T-cell (primary cell): ENCODE measurements at regions not wholly inside any gene's neighbourhood (a gene's known extent, or its start where the extent isn't known, plus 50 kb on each side); places are given as distances from the start of the nearest gene placed in this dataset.

ENCODE experiments used
- ATAC-seq, 4 experiments: fragments of 200-7000 bp in 3 of 4; fragments of 150-1000 bp in 1 of 4; cut with Tn5 transposase; replicated peaks in 1 of 4; 1 replicate in 3 of 4; 2 replicates in 1 of 4; pipeline ENCODE4 v1.10.0; 2021; ENCODE audit warnings: moderate library complexity in 3 of 4, mild to moderate bottlenecking in 2 of 4, moderate number of reproducible peaks in 1 of 4
- CTCF ChIA-PET, 2 donors: fragments of 300-600 bp; sonication (Branson Sonifier 250); formaldehyde crosslinking; loops; one replicate each; lab custom pipeline; 2022; ENCODE audit warnings: antibody characterized with exemption in 2 of 2; lab: Charles Lee
- POLR2A ChIA-PET, 2 donors: fragments of 300-600 bp; sonication (Branson Sonifier 250); formaldehyde crosslinking; loops; one replicate each; lab custom pipeline; 2022; ENCODE audit warnings: antibody characterized with exemption in 2 of 2; lab: Charles Lee
- DNase-seq, 35 experiments: peaks; one replicate each; pipeline versions ENCODE4 v3.0.0 to v3.0.0-alpha.2; 2013 to 2023
- H3K27ac ChIP-seq: one replicate; pipeline ENCODE4 v1.5.1; 2013; ENCODE audit warnings: low read length
- H3K27me3 ChIP-seq, 2 experiments: replicated peaks in 1 of 2; 1 replicate in 1 of 2; 2 replicates in 1 of 2; pipeline versions ENCODE4 v1.6.1 to v1.7.0; 2013; ENCODE audit warnings: low read length in 1 of 2, mixed read lengths in 1 of 2; ENCODE audit not compliant: control insufficient read depth in 2 of 2, insufficient read depth in 2 of 2; ENCODE audit errors: extremely low read depth in 1 of 2
- H3K36me3 ChIP-seq, 2 donors: 1 replicate in 1 of 2; 2 replicates in 1 of 2; pipeline versions ENCODE4 v1.6.1 to v1.7.0; 2013; ENCODE audit warnings: low read length in 1 of 2; ENCODE audit not compliant: control insufficient read depth in 2 of 2, insufficient read depth in 1 of 2; ENCODE audit errors: extremely low read depth in 1 of 2
- H3K4me1 ChIP-seq, 2 experiments: 1 replicate in 1 of 2; 2 replicates in 1 of 2; pipeline versions ENCODE4 v1.6.1 to v1.7.0; 2013; ENCODE audit warnings: low read length in 2 of 2, mixed read lengths in 1 of 2; ENCODE audit not compliant: insufficient read depth in 2 of 2, control insufficient read depth in 1 of 2; ENCODE audit errors: extremely low read depth in 1 of 2
- H3K4me3 ChIP-seq, 2 donors: 1 replicate in 1 of 2; 2 replicates in 1 of 2; pipeline versions ENCODE4 v1.5.1 to v1.7.0; 2013; ENCODE audit warnings: mild to moderate bottlenecking in 2 of 2, low read length in 1 of 2, moderate library complexity in 1 of 2; ENCODE audit not compliant: control insufficient read depth in 1 of 2; ENCODE audit errors: extremely low read depth in 1 of 2
- H3K9me3 ChIP-seq: 2 replicates; pipeline ENCODE4 v1.7.0; 2013
- H3K27ac Mint-ChIP-seq, 2 donors: one replicate each; pipeline ENCODE4 v1.8.0; 2020 to 2021; ENCODE audit warnings: mild to moderate bottlenecking in 2 of 2, mixed read lengths in 2 of 2
- H3K27me3 Mint-ChIP-seq, 2 donors: one replicate each; pipeline ENCODE4 v1.8.0; 2021 to 2022; ENCODE audit warnings: mixed read lengths in 2 of 2
- H3K36me3 Mint-ChIP-seq: one replicate; pipeline ENCODE4 v1.8.0; 2021; ENCODE audit warnings: mixed read lengths
- H3K4me1 Mint-ChIP-seq, 3 donors: one replicate each; pipeline ENCODE4 v1.8.0; 2020 to 2022; ENCODE audit warnings: mixed read lengths in 3 of 3, mild to moderate bottlenecking in 1 of 3
- H3K4me3 Mint-ChIP-seq, 3 donors: one replicate each; pipeline ENCODE4 v1.8.0; 2020 to 2022; ENCODE audit warnings: mild to moderate bottlenecking in 3 of 3, mixed read lengths in 3 of 3, moderate library complexity in 3 of 3
- H3K9me3 Mint-ChIP-seq, 3 donors: one replicate each; pipeline ENCODE4 v1.8.0; 2020 to 2022; ENCODE audit warnings: mixed read lengths in 3 of 3
- WGBS: methylation state at CpG from one replicate; pipeline ENCODE4 v1.1.5; 2013; ENCODE audit warnings: missing lambda C conversion rate; ENCODE audit not compliant: insufficient coverage; 5-methylcytosine and 5-hydroxymethylcytosine counted together

GRCh38 chr16:8155275-8155674 is 435.0 kb downstream of the TMEM114 start:
- no peaks in the 10 kb centered on the region for H3K4me1 ChIP-seq
- H3K9me3 Mint-ChIP-seq, result peaks cover 12 to 40% (median 27%) of the 10 kb centered on the region in 3 donors
- no peaks in the 10 kb centered on the region for H3K36me3 ChIP-seq
- no peaks in the 10 kb centered on the region for H3K9me3 ChIP-seq
- no peak overlapping the region for H3K4me3 Mint-ChIP-seq
- H3K27ac ChIP-seq, result no peak overlapping the region
- H3K27ac Mint-ChIP-seq, result no peak overlapping the region
- ATAC-seq (no peak), DNase-seq (no peak)
- CTCF ChIA-PET, result no interaction called here
- no peaks in the 10 kb centered on the region for H3K4me1 Mint-ChIP-seq
- H3K36me3 Mint-ChIP-seq, result no peaks in the 10 kb centered on the region
- no peak overlapping the region for H3K4me3 ChIP-seq
- no peaks in the 10 kb centered on the region for H3K27me3 Mint-ChIP-seq
- no peaks in the 10 kb centered on the region for H3K27me3 ChIP-seq
- POLR2A ChIA-PET, result no interaction called here
- no CpG with 5 or more reads among the region's 2 CpGs for WGBS

GRCh38 chr16:8146256-8147012 is 443.9 kb downstream of the TMEM114 start:
- WGBS, result 93% methylated on average over 14 of the region's 17 CpGs
- H3K36me3 ChIP-seq, result no peaks in the 10 kb centered on the region
- ChIA-PET CTCF (no interaction called here), POLR2A (no interaction called here)
- ATAC-seq, result no peak
- Mint-ChIP-seq H3K36me3 (no peaks in the 10 kb centered on the region), H3K4me3 (no peak overlapping the region), H3K27me3 (no peaks in the 10 kb centered on the region), H3K27ac (no peak overlapping the region), H3K9me3 (peaks cover 13 to 18% (median 15%) of the 10 kb centered on the region in 3 donors), H3K4me1 (no peaks in the 10 kb centered on the region)
- no peak for DNase-seq
- H3K4me3 ChIP-seq, result no peak overlapping the region
- H3K27me3 ChIP-seq, result no peaks in the 10 kb centered on the region
- no peak overlapping the region for H3K27ac ChIP-seq
- H3K9me3 ChIP-seq, result no peaks in the 10 kb centered on the region
- no peaks in the 10 kb centered on the region for H3K4me1 ChIP-seq

- H3K4me1 ChIP-seq, result no peaks in the 10 kb centered on the region
- Mint-ChIP-seq H3K9me3 (peaks cover 0 to 6% (median 6%) of the 10 kb centered on the region in 3 donors), H3K4me3 (no peak overlapping the region), H3K4me1 (no peaks in the 10 kb centered on the region), H3K27me3 (no peaks in the 10 kb centered on the region), H3K27ac (no peak overlapping the region), H3K36me3 (no peaks in the 10 kb centered on the region)
- ChIA-PET POLR2A (no interaction called here), CTCF (no interaction called here)
- no peaks in the 10 kb centered on the region for H3K9me3 ChIP-seq
- 88% methylated on average over 1 of the region's 1 CpG for WGBS
- H3K36me3 ChIP-seq, result no peaks in the 10 kb centered on the region
- no peaks in the 10 kb centered on the region for H3K27me3 ChIP-seq
- DNase-seq, result no peak
- no peak for ATAC-seq
- H3K27ac ChIP-seq, result no peak overlapping the region
- no peak overlapping the region for H3K4me3 ChIP-seq
Measured at GRCh38 chr16:8138666-8139065, 451.6 kb downstream of the TMEM114 start.

- H3K36me3 ChIP-seq, result no peaks in the 10 kb centered on the region
- POLR2A ChIA-PET, result no interaction called here
- ATAC-seq (no peak), DNase-seq (no peak)
- no peak overlapping the region for H3K4me3 Mint-ChIP-seq
- CTCF ChIA-PET, result no interaction called here
- no peak overlapping the region for H3K27ac ChIP-seq
- no peaks in the 10 kb centered on the region for H3K4me1 ChIP-seq
- H3K27me3 ChIP-seq, result no peaks in the 10 kb centered on the region
- H3K36me3 Mint-ChIP-seq, result no peaks in the 10 kb centered on the region
- H3K9me3 ChIP-seq, result no peaks in the 10 kb centered on the region
- peaks cover 0 to 6% (median 5%) of the 10 kb centered on the region in 3 donors for H3K9me3 Mint-ChIP-seq
- WGBS, result no CpG with 5 or more reads among the region's 8 CpGs
- H3K27me3 Mint-ChIP-seq, result no peaks in the 10 kb centered on the region
- no peak overlapping the region for H3K27ac Mint-ChIP-seq
- no peak overlapping the region for H3K4me3 ChIP-seq
- H3K4me1 Mint-ChIP-seq, result no peaks in the 10 kb centered on the region
Measured at GRCh38 chr16:8137606-8138005, 452.7 kb downstream of the TMEM114 start.

- no peak for DNase-seq
- H3K4me3 ChIP-seq, result no peak overlapping the region
- Mint-ChIP-seq H3K27ac (no peak overlapping the region), H3K4me1 (no peaks in the 10 kb centered on the region), H3K36me3 (no peaks in the 10 kb centered on the region), H3K4me3 (no peak overlapping the region), H3K9me3 (peaks cover 6 to 16% (median 14%) of the 10 kb centered on the region in 3 donors), H3K27me3 (no peaks in the 10 kb centered on the region)
- ATAC-seq, result no peak
- H3K9me3 ChIP-seq, result no peaks in the 10 kb centered on the region
- no peaks in the 10 kb centered on the region for H3K4me1 ChIP-seq
- CTCF ChIA-PET, result no interaction called here
- H3K27me3 ChIP-seq, result no peaks in the 10 kb centered on the region
- WGBS, result 62% methylated on average over 3 of the region's 4 CpGs
- no peak overlapping the region for H3K27ac ChIP-seq
- POLR2A ChIA-PET, result no interaction called here
- no peaks in the 10 kb centered on the region for H3K36me3 ChIP-seq
Measured at GRCh38 chr16:8130197-8130596, 460.1 kb downstream of the TMEM114 start.

GRCh38 chr16:8127070-8127469 is 463.2 kb downstream of the TMEM114 start:
- no peak overlapping the region for H3K4me3 ChIP-seq
- H3K36me3 ChIP-seq, result no peaks in the 10 kb centered on the region
- no peaks in the 10 kb centered on the region for H3K27me3 Mint-ChIP-seq
- no peaks in the 10 kb centered on the region for H3K4me1 Mint-ChIP-seq
- POLR2A ChIA-PET, result no interaction called here
- peaks cover 11 to 18% (median 14%) of the 10 kb centered on the region in 3 donors for H3K9me3 Mint-ChIP-seq
- H3K27ac ChIP-seq, result no peak overlapping the region
- WGBS, result 86% methylated on average over 11 of the region's 11 CpGs
- ATAC-seq (no peak), DNase-seq (no peak)
- no peaks in the 10 kb centered on the region for H3K36me3 Mint-ChIP-seq
- no peaks in the 10 kb centered on the region for H3K4me1 ChIP-seq
- no peaks in the 10 kb centered on the region for H3K27me3 ChIP-seq
- CTCF ChIA-PET, result no interaction called here
- no peak overlapping the region for H3K27ac Mint-ChIP-seq
- no peak overlapping the region for H3K4me3 Mint-ChIP-seq
- no peaks in the 10 kb centered on the region for H3K9me3 ChIP-seq
